PC-3 (cell line): ENCODE measurements at regions not wholly inside any gene's neighbourhood (a gene's known extent, or its start where the extent isn't known, plus 50 kb on each side); places are given as distances from the start of the nearest gene placed in this dataset.
A peak's percentile ranks its signal among the peaks of the same experiment; 100 is the strongest.

Experiments used
- ATAC-seq: fragments of 200-7000 bp; cut with Tn5 transposase; 2 replicates; pipeline ENCODE4 v1.9.1; 2020; ENCODE audit warnings: mild to moderate bottlenecking, moderate library complexity
- BruUV-seq: library from RNA; stranded (reverse); fragments of 400-500 nt; replicated peaks from 2 replicates; lab custom pipeline; 2021; lab: Mats Ljungman, UMichigan
- CTCF ChIA-PET: fragments of 300-600 bp; sonication (Branson Sonifier 250); formaldehyde crosslinking; loops from one replicate; lab custom pipeline; 2022; ENCODE audit warnings: antibody characterized with exemption; lab: Charles Lee
- POLR2A ChIA-PET: fragments of 300-600 bp; sonication (Branson Sonifier 250); formaldehyde crosslinking; loops from one replicate; lab custom pipeline; 2022; ENCODE audit warnings: antibody characterized with exemption; ENCODE audit not compliant: unreplicated experiment; lab: Charles Lee
- DNase-seq: peaks from one replicate; pipeline ENCODE4 v3.0.0-alpha.2; 2015
- H2AFZ ChIP-seq: fragments of 300-600 bp; sonication (generic); 2 replicates; pipeline ENCODE4 v1.6.0; 2016; ENCODE audit warnings: antibody characterized with exemption, low read length
- H3F3A ChIP-seq: fragments of 300-600 bp; sonication (generic); one replicate; pipeline ENCODE4 v1.6.0; 2017; ENCODE audit warnings: antibody characterized with exemption, low read length, control low read depth, mild to moderate bottlenecking; ENCODE audit not compliant: unreplicated experiment
- H3K27ac ChIP-seq: fragments of 300-600 bp; sonication (generic); 2 replicates; pipeline ENCODE4 v1.5.1; 2016; ENCODE audit warnings: mild to moderate bottlenecking, low read length
- H3K27me3 ChIP-seq: fragments of 300-600 bp; sonication (generic); 2 replicates; pipeline ENCODE4 v1.6.1; 2016; ENCODE audit warnings: low read length, mixed read lengths
- H3K36me3 ChIP-seq: fragments of 300-600 bp; sonication (generic); 2 replicates; pipeline ENCODE4 v1.6.1; 2016; ENCODE audit warnings: low read depth, mixed run types, low read length, mixed read lengths
- H3K4me1 ChIP-seq: fragments of 300-600 bp; sonication (generic); 2 replicates; pipeline ENCODE4 v1.5.1; 2016; ENCODE audit warnings: low read length; ENCODE audit not compliant: insufficient read depth
- H3K4me2 ChIP-seq: fragments of 300-600 bp; sonication (generic); 2 replicates; pipeline ENCODE4 v1.6.0; 2016; ENCODE audit warnings: low read length
- H3K4me3 ChIP-seq: fragments of 300-600 bp; sonication (generic); 2 replicates; pipeline ENCODE4 v1.5.1; 2016; ENCODE audit warnings: mild to moderate bottlenecking, low read length, mixed read lengths
- H3K79me2 ChIP-seq: fragments of 300-600 bp; sonication (generic); 2 replicates; pipeline ENCODE4 v1.6.1; 2017; ENCODE audit warnings: low read length, mixed read lengths
- H3K9ac ChIP-seq: fragments of 300-600 bp; sonication (generic); 2 replicates; pipeline ENCODE4 v1.6.0; 2016; ENCODE audit warnings: mild to moderate bottlenecking, low read length
- H3K9me2 ChIP-seq: fragments of 300-600 bp; sonication (generic); replicated peaks from 2 replicates; pipeline ENCODE4 v1.6.1; 2016; ENCODE audit warnings: mixed run types, low read length, mixed read lengths
- H3K9me3 ChIP-seq: fragments of 300-600 bp; sonication (generic); 2 replicates; pipeline ENCODE4 v1.6.1; 2016; ENCODE audit warnings: low read length, mixed read lengths
- H4K20me1 ChIP-seq: fragments of 300-600 bp; sonication (generic); 2 replicates; pipeline ENCODE4 v1.6.1; 2016; ENCODE audit warnings: low read length, mixed read lengths
- CTCF ChIP-seq: fragments of 300-600 bp; sonication (generic); conservative IDR thresholded peaks from 2 replicates; pipeline ENCODE4 v1.5.1; 2017; ENCODE audit warnings: antibody characterized with exemption, low read depth, mild to moderate bottlenecking, low read length
- EZH2 ChIP-seq: fragments of 300-600 bp; sonication (generic); IDR thresholded peaks from one replicate; pipeline ENCODE4 v1.6.1; 2017; ENCODE audit warnings: antibody characterized with exemption, mild to moderate bottlenecking, low read length; ENCODE audit not compliant: unreplicated experiment
- EZH2phosphoT487 ChIP-seq: fragments of 300-600 bp; sonication (generic); IDR thresholded peaks from 2 replicates; pipeline ENCODE4 v1.6.1; 2018; ENCODE audit warnings: mild to moderate bottlenecking, antibody characterized with exemption, low read length, borderline replicate concordance
- intact Hi-C: fragments of 100-400 bp; cut with micrococcal nuclease; formaldehyde crosslinking; loops from 2 replicates; pipeline ENCODE4 v1.9.0; 2023

- Histone ChIP-seq H3K4me1 (no peaks in the 10 kb centered on the region), H3K36me3 (no peaks in the 10 kb centered on the region), H3K9me3 (no peaks in the 10 kb centered on the region), H3K4me2 (no peak overlapping the region), H2AFZ (no peak overlapping the region), H3K27me3 (no peaks in the 10 kb centered on the region), H3K27ac (no peak overlapping the region), H3K79me2 (no peaks in the 10 kb centered on the region), H3K4me3 (no peak overlapping the region), H3F3A (no peaks in the 10 kb centered on the region), H3K9me2 (no peaks in the 10 kb centered on the region), H4K20me1 (no peaks in the 10 kb centered on the region), H3K9ac (no peak overlapping the region)
- intact Hi-C loops, result no loop called here
- peak; percentile 51 for DNase-seq
- ChIA-PET POLR2A (no interaction called here), CTCF (interaction anchor here (0.6 to 1.0 kb wide), 3 partner anchors 36 to 308 kb away, joined by 3 to 5 read pairs (median 4); no protein-coding TSS in a partner anchor)
- TF ChIP-seq EZH2phosphoT487, result no peak
- TF ChIP-seq CTCF, result peak; percentile 78
- peak; percentile 71 for ATAC-seq
- BruUV-seq, result no TSS peak
Observed at GRCh38 chr16:85245307-85246172, 133.3 kb upstream of the CIBAR2 start.

- POLR2A ChIA-PET, result no interaction called here
- CTCF ChIA-PET, result interaction anchor here (0.6 kb wide), 1 partner anchor 762 kb away, joined by 3 read pairs; no protein-coding TSS in a partner anchor
- no TSS peak for BruUV-seq
- no peaks in the 10 kb centered on the region for H3K79me2 ChIP-seq
- TF ChIP-seq CTCF, result no peak
- TF ChIP-seq EZH2phosphoT487, result no peak
- TF ChIP-seq EZH2, result no peak
- DNase-seq (no peak), ATAC-seq (no peak)
- no peak overlapping the region for H3K4me2 ChIP-seq
- no peaks in the 10 kb centered on the region for H3K4me1 ChIP-seq
- H4K20me1 ChIP-seq, result no peaks in the 10 kb centered on the region
- no peaks in the 10 kb centered on the region for H3K36me3 ChIP-seq
- no peaks in the 10 kb centered on the region for H3K27me3 ChIP-seq
- intact Hi-C loops, result no loop called here
- H2AFZ ChIP-seq, result no peak overlapping the region
- no peaks in the 10 kb centered on the region for H3F3A ChIP-seq
- no peaks in the 10 kb centered on the region for H3K9me2 ChIP-seq
- no peaks in the 10 kb centered on the region for H3K9me3 ChIP-seq
- no peak overlapping the region for H3K27ac ChIP-seq
- no peak overlapping the region for H3K9ac ChIP-seq
- H3K4me3 ChIP-seq, result no peak overlapping the region
Observed at GRCh38 chr16:85246473-85246872, 134.2 kb upstream of the CIBAR2 start.

GRCh38 chr16:85246973-85247372 is 134.7 kb upstream of the CIBAR2 start:
- no peak overlapping the region for H3K9ac ChIP-seq
- DNase-seq, result no peak
- no peaks in the 10 kb centered on the region for H4K20me1 ChIP-seq
- no peaks in the 10 kb centered on the region for H3K79me2 ChIP-seq
- no peaks in the 10 kb centered on the region for H3K9me3 ChIP-seq
- H3K9me2 ChIP-seq, result no peaks in the 10 kb centered on the region
- H3K27me3 ChIP-seq, result no peaks in the 10 kb centered on the region
- intact Hi-C loops, result no loop called here
- ChIA-PET CTCF (interaction anchor here (0.6 kb wide), 1 partner anchor 762 kb away, joined by 3 read pairs; no protein-coding TSS in a partner anchor), POLR2A (no interaction called here)
- no peak overlapping the region for H3K4me3 ChIP-seq
- BruUV-seq, result no TSS peak
- H3F3A ChIP-seq, result no peaks in the 10 kb centered on the region
- TF ChIP-seq EZH2 (no peak), EZH2phosphoT487 (no peak)
- no peak overlapping the region for H3K4me2 ChIP-seq
- no peaks in the 10 kb centered on the region for H3K4me1 ChIP-seq
- H2AFZ ChIP-seq, result no peak overlapping the region
- H3K36me3 ChIP-seq, result no peaks in the 10 kb centered on the region
- no peak overlapping the region for H3K27ac ChIP-seq
- no peak for ATAC-seq
